GM12874 (cell line): ENCODE measurements at regions not wholly inside any gene's neighbourhood (a gene's known extent, or its start where the extent isn't known, plus 50 kb on each side); places are given as distances from the start of the nearest gene placed in this dataset.

Source experiments
- CTCF ChIP-seq: IDR thresholded peaks from 2 replicates; pipeline ENCODE4 v1.5.1; 2011; ENCODE audit warnings: low read depth, mild to moderate bottlenecking, control low read depth, low read length, moderate library complexity; ENCODE audit not compliant: insufficient read depth

GRCh38 chr10:8216893-8217292 lies 162.4 kb downstream of the GATA3 start:
- no peak for TF ChIP-seq CTCF

DNA sequence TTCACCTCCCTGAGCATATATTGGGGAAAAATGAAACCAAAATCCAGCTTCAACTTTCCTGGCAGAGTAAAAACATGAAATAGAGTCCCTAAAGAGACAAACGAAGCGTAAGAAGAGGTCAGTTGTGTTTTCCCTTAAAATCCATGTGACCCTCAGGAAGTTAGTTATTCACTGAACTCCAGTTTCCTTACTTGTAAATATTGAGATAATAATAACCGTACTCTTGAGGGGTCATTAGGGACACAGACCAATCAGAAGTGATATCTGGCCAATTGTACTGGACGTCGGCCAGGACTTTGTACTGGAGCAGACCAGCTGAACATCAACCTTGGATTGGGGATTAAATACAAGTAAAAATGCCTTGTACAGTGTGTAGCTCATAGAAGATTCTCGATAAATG lies 167.0 kb downstream of the GATA3 start:
- no peak for TF ChIP-seq CTCF

- TF ChIP-seq CTCF, result no peak
These were observed 170.1 kb downstream of the GATA3 start for GRCh38 chr10:8224591-8224990.

- no peak for TF ChIP-seq CTCF
These were observed 170.7 kb downstream of the GATA3 start for GRCh38 chr10:8225187-8225586.

GRCh38 chr10:8227246-8227645 lies 172.8 kb downstream of the GATA3 start:
- TF ChIP-seq CTCF, result no peak

DNA sequence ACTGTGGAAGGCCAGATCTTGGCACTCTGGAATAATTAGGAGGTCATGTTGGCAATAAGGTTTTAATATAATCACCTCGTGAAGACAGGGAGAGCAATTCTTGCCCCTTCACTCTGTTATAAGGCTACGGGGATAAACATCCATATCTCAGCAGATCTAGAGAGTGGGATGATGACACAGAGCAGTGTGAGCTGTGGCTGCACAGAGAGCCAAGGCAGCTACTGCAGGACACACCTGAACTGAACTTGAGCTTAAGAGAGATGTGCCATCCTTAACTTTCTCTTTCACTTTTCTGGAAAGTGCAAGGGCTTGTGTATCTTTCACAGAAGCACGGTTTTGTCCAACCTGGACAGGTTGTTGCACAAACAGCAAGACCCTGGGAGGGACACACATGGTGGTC lies 174.7 kb downstream of the GATA3 start:
- TF ChIP-seq CTCF, result no peak

- TF ChIP-seq CTCF, result no peak
These were observed 176.4 kb downstream of the GATA3 start for GRCh38 chr10:8230902-8231301.

GRCh38 chr10:8233049-8233448 lies 178.6 kb downstream of the GATA3 start:
- TF ChIP-seq CTCF, result no peak
